Liver (tissue), 3 donors: ENCODE measurements at regions not wholly inside any gene's neighbourhood (a gene's known extent, or its start where the extent isn't known, plus 50 kb on each side); places are given as distances from the start of the nearest gene placed in this dataset.

Source experiments
- CTCF ChIP-seq: fragments of 150-350 bp; IDR thresholded peaks from 2 replicates; pipeline ENCODE4 v1.5.1; 2017; ENCODE audit warnings: improper control_type of control experiment, low read depth, low read length; ENCODE audit not compliant: missing input control
- GABPA ChIP-seq, 2 donors: IDR thresholded peaks in 1 of 2; conservative IDR thresholded peaks in 1 of 2; 2 replicates each; pipeline ENCODE4 v1.6.1; 2016; ENCODE audit warnings: antibody characterized with exemption in 2 of 2, mild to moderate bottlenecking in 1 of 2, moderate library complexity in 1 of 2
- JUND ChIP-seq, 2 donors: IDR thresholded peaks; 2 replicates each; pipeline ENCODE4 v1.6.1; 2016; ENCODE audit warnings: antibody characterized with exemption in 2 of 2
- RAD21 ChIP-seq, 2 donors: IDR thresholded peaks; 2 replicates each; pipeline ENCODE4 v1.6.1; 2016; ENCODE audit warnings: antibody characterized with exemption in 2 of 2, mild to moderate bottlenecking in 2 of 2
- REST ChIP-seq: IDR thresholded peaks from 2 replicates; pipeline ENCODE4 v1.6.1; 2016; ENCODE audit warnings: antibody characterized with exemption, mild to moderate bottlenecking
- RXRA ChIP-seq, 2 donors: IDR thresholded peaks; 2 replicates each; pipeline ENCODE4 v1.6.1; 2017 to 2018; ENCODE audit warnings: antibody characterized with exemption in 2 of 2, mild to moderate bottlenecking in 1 of 2
- ZBTB33 ChIP-seq: IDR thresholded peaks from 2 replicates; pipeline ENCODE4 v1.6.1; 2016; ENCODE audit warnings: antibody characterized with exemption
- donor health status: healthy.
- donor health status: healthy.

GRCh38 chr15:35206060-35206675, 121.1 kb upstream of the NANOGP8 start:
- TF ChIP-seq CTCF (peak; percentile 16), ZBTB33 (no peak), RAD21 (IDR thresholded peaks at IDR 0.05) (no peak), REST (no peak), GABPA (IDR thresholded peaks at IDR 0.05 in 1 of 2, conservative IDR thresholded peaks at IDR 0.05 in 1 of 2) (no peak), RXRA (IDR thresholded peaks at IDR 0.05) (no peak), JUND (IDR thresholded peaks at IDR 0.05) (no peak)
